ENCODE measurements at regions not wholly inside any gene's neighbourhood (a gene's known extent, or its start where the extent isn't known, plus 50 kb on each side); places are given as distances from the start of the nearest gene placed in this dataset.
A peak's percentile ranks its signal among the peaks of the same experiment; 100 is the strongest.
"Not testable (repeated sequence)": the region's sequence is repeated elsewhere in the genome, so short reads cannot be mapped to it uniquely, and the experiment has no call there.

- TF ChIP-seq ZFYVE20 (CRISPR knock-in tag; IDR thresholded peaks at IDR 0.05; ENCODE audit: borderline replicate concordance, low read depth) (no peak), ZNF331 (CRISPR knock-in tag; IDR thresholded peaks at IDR 0.05) (peak; percentile 89), ZNF567 (CRISPR knock-in tag; IDR thresholded peaks at IDR 0.05; ENCODE audit: borderline replicate concordance) (no peak)
- intact Hi-C loops (cut with micrococcal nuclease; ENCODE audit: unreplicated experiment), result no loop called here
- in situ Hi-C loops (cut with HindIII; ENCODE audit: extremely low pct_ligation_motif_present, low pct_unique_long_range_greater_than_20kb), result no loop called here
- no peak overlapping the region for H3K4me3 ChIP-seq (replicated peaks in 1 of 3; ENCODE audit: insufficient read depth in 1 of 3, low read depth in 2 of 3, low read length in 3 of 3)
- no peak overlapping the region for H3K9ac ChIP-seq (ENCODE audit: insufficient read depth, low read depth, low read length)
- no peaks in the 10 kb centered on the region; the same call in 1 of the 2 replicates for H3K9me3 ChIP-seq (ENCODE audit: low read length)
- no peak for DNase-seq (ENCODE audit: low spot score)
- no peak for ATAC-seq
- BruUV-seq (replicated peaks), result no TSS peak
- ChIA-PET CTCF (ENCODE audit: low intra/inter-chr PET ratio, low total read pairs) (no interaction called here), POLR2A (no interaction called here)
- H3K4me2 ChIP-seq (ENCODE audit: low read depth, low read length), result no peak overlapping the region
- FAIRE-seq, result no peak
- no peaks in the 10 kb centered on the region for H4K20me1 ChIP-seq (ENCODE audit: insufficient read depth, low read length)
- H3K36me3 ChIP-seq (replicated peaks in 1 of 2; ENCODE audit: control insufficient read depth in 1 of 2, insufficient read depth in 2 of 2, low read length in 2 of 2), result no peaks in the 10 kb centered on the region
- no peak overlapping the region for H3K27ac ChIP-seq (ENCODE audit: extremely low read length, insufficient read depth, low read length)
- H2AFZ ChIP-seq (ENCODE audit: low read length), result no peak overlapping the region
- no peaks in the 10 kb centered on the region for H3K4me1 ChIP-seq (ENCODE audit: insufficient read depth, low read length)
- no peaks in the 10 kb centered on the region for H3K79me2 ChIP-seq (ENCODE audit: insufficient read depth, low read length)
- 0% methylated on average over 1 of the region's 1 CpG for WGBS (ENCODE audit: low lambda C conversion rate)
- H3K27me3 ChIP-seq (ENCODE audit: control insufficient read depth in 1 of 2, insufficient read depth in 2 of 2, low read length in 2 of 2), result no peaks in the 10 kb centered on the region
Measured at GRCh38 chr2:39968037-39968436, 189.0 kb upstream of the THUMPD2 start.

DNA sequence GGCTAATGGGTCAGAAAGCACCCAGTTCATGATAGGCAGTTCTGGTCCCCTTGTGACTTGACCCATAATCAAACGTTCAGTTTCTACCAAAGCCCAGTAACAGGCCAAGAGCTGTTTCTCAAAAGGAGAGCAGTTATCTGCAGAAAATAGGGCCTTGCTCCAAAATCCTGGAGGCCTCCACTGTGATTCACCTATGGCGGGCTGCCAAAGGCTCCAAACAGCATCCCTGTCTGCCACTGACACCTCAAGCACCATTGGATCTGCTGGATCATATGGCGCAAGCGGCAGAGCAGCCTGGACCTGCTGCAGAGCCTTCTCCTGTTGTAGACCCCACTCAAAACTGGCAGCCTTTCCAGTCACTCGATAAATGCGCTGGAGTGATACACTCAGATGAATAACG lies 181.6 kb upstream of the THUMPD2 start:
- DNase-seq (ENCODE audit: low spot score); H3K9ac ChIP-seq (ENCODE audit: insufficient read depth, low read depth, low read length); H3K27ac ChIP-seq (ENCODE audit: extremely low read length, insufficient read depth, low read length); BruUV-seq (replicated peaks); H3K36me3 ChIP-seq (replicated peaks in 1 of 2; ENCODE audit: control insufficient read depth in 1 of 2, insufficient read depth in 2 of 2, low read length in 2 of 2); CTCF ChIA-PET (ENCODE audit: low intra/inter-chr PET ratio, low total read pairs); H2AFZ ChIP-seq (ENCODE audit: low read length); POLR2A ChIA-PET; intact Hi-C loops (cut with micrococcal nuclease; ENCODE audit: unreplicated experiment); H4K20me1 ChIP-seq (ENCODE audit: insufficient read depth, low read length); H3K79me2 ChIP-seq (ENCODE audit: insufficient read depth, low read length); H3K4me2 ChIP-seq (ENCODE audit: low read depth, low read length); H3K4me1 ChIP-seq (ENCODE audit: insufficient read depth, low read length); H3K9me3 ChIP-seq (ENCODE audit: low read length); in situ Hi-C loops (cut with HindIII; ENCODE audit: extremely low pct_ligation_motif_present, low pct_unique_long_range_greater_than_20kb); ATAC-seq; H3K4me3 ChIP-seq (replicated peaks in 1 of 3; ENCODE audit: insufficient read depth in 1 of 3, low read depth in 2 of 3, low read length in 3 of 3); FAIRE-seq; H3K27me3 ChIP-seq (ENCODE audit: control insufficient read depth in 1 of 2, insufficient read depth in 2 of 2, low read length in 2 of 2): not testable (repeated sequence)
- 6% methylated on average over 7 of the region's 7 CpGs for WGBS (ENCODE audit: low lambda C conversion rate)

DNA sequence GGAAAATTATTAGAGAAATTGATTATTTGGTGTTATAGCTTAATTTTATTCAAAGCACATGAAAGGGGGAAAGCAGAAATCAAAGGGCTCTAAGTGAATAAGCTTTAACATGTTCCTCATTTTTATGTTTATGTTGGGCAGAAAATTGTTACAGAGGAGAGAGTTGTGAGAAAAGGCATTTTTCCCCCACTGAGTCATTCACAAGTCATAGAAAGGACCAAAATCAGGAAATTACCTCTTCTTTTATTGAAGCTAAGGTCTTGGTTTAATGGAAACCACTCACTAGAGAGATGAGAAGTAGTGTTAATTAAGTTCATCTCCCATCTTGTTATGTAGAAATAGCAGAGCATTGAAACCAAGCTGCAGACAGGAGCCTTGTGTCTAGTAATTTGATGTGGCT lies 175.3 kb upstream of the THUMPD2 start:
- Histone ChIP-seq H3K27me3 (ENCODE audit: control insufficient read depth in 1 of 2, insufficient read depth in 2 of 2, low read length in 2 of 2) (no peaks in the 10 kb centered on the region), H3K9ac (ENCODE audit: insufficient read depth, low read depth, low read length) (no peak overlapping the region), H2AFZ (ENCODE audit: low read length) (no peak overlapping the region), H3K36me3 (replicated peaks in 1 of 2; ENCODE audit: control insufficient read depth in 1 of 2, insufficient read depth in 2 of 2, low read length in 2 of 2) (no peaks in the 10 kb centered on the region), H3K4me3 (replicated peaks in 1 of 3; ENCODE audit: insufficient read depth in 1 of 3, low read depth in 2 of 3, low read length in 3 of 3) (no peak overlapping the region), H3K27ac (ENCODE audit: extremely low read length, insufficient read depth, low read length) (no peak overlapping the region), H3K4me2 (ENCODE audit: low read depth, low read length) (no peak overlapping the region), H3K79me2 (ENCODE audit: insufficient read depth, low read length) (no peaks in the 10 kb centered on the region), H3K9me3 (ENCODE audit: low read length) (no peaks in the 10 kb centered on the region), H3K4me1 (ENCODE audit: insufficient read depth, low read length) (no peaks in the 10 kb centered on the region), H4K20me1 (ENCODE audit: insufficient read depth, low read length) (no peaks in the 10 kb centered on the region)
- in situ Hi-C loops (cut with HindIII; ENCODE audit: extremely low pct_ligation_motif_present, low pct_unique_long_range_greater_than_20kb), result no loop called here
- DNase-seq (ENCODE audit: low spot score), result no peak
- no peak for FAIRE-seq
- no TSS peak for BruUV-seq (replicated peaks)
- no peak for ATAC-seq
- ChIA-PET CTCF (ENCODE audit: low intra/inter-chr PET ratio, low total read pairs) (no interaction called here), POLR2A (no interaction called here)
- intact Hi-C loops (cut with micrococcal nuclease; ENCODE audit: unreplicated experiment), result no loop called here
- no peak for TF ChIP-seq SRSF1 (optimal IDR thresholded peaks at IDR 0.05; ENCODE audit: low read depth, low read length)
- TF ChIP-seq NR2F6 (IDR thresholded peaks at IDR 0.05), result no peak
- no peak for TF ChIP-seq NR2F6 (CRISPR knock-in tag; IDR thresholded peaks at IDR 0.05)
- TF ChIP-seq TEAD3 (CRISPR knock-in tag; optimal IDR thresholded peaks at IDR 0.05; ENCODE audit: borderline replicate concordance), result no peak
- no peak for TF ChIP-seq ZSCAN22 (CRISPR knock-in tag; IDR thresholded peaks at IDR 0.05)
- TF ChIP-seq TIGD3 (CRISPR knock-in tag; IDR thresholded peaks at IDR 0.05; ENCODE audit: borderline replicate concordance), result no peak
- no peak for TF ChIP-seq HNRNPH1 (optimal IDR thresholded peaks at IDR 0.05; ENCODE audit: low read depth, low read length)
- TF ChIP-seq ZFP36L2 (CRISPR knock-in tag; IDR thresholded peaks at IDR 0.05), result no peak
- no peak for TF ChIP-seq KLF12 (CRISPR knock-in tag; IDR thresholded peaks at IDR 0.05; ENCODE audit: borderline replicate concordance)
- TF ChIP-seq CCDC6 (CRISPR knock-in tag; IDR thresholded peaks at IDR 0.05), result no peak

Measured in HepG2 (cell line).